ENCODE measurements at regions not wholly inside any gene's neighbourhood (a gene's known extent, or its start where the extent isn't known, plus 50 kb on each side); places are given as distances from the start of the nearest gene placed in this dataset.

DNA sequence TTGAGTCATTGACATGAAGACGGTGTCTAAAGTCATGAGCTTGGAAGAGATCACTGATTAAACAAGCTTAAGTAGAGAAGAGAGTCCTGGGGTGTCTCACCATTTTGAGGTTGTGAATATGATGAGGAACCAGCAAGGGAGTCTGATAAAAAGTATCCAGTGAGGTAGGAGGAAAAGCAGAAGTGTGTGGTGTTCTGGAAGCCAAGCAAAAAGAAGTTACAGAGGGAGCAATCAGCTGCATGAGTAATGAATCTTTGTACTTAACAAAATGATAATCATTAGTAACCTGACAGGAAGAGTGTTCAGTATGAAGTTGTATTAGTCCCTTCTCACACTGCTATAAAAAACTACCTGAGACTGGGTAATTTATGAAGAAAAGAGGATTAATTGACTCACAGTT, 131.3 kb downstream of the C11orf87 start:
- no peaks in the 10 kb centered on the region for H3K4me1 Mint-ChIP-seq (ENCODE audit: low read depth)
- no peak overlapping the region for H3K27ac Mint-ChIP-seq
- TF ChIP-seq, protein P1, sequence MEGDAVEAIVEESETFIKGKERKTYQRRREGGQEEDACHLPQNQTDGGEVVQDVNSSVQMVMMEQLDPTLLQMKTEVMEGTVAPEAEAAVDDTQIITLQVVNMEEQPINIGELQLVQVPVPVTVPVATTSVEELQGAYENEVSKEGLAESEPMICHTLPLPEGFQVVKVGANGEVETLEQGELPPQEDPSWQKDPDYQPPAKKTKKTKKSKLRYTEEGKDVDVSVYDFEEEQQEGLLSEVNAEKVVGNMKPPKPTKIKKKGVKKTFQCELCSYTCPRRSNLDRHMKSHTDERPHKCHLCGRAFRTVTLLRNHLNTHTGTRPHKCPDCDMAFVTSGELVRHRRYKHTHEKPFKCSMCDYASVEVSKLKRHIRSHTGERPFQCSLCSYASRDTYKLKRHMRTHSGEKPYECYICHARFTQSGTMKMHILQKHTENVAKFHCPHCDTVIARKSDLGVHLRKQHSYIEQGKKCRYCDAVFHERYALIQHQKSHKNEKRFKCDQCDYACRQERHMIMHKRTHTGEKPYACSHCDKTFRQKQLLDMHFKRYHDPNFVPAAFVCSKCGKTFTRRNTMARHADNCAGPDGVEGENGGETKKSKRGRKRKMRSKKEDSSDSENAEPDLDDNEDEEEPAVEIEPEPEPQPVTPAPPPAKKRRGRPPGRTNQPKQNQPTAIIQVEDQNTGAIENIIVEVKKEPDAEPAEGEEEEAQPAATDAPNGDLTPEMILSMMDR (IDR thresholded peaks at IDR 0.05; ENCODE audit: unreplicated experiment), result no peak
- no peak for DNase-seq (ENCODE audit: low spot score, unreplicated experiment)
- no peak overlapping the region for H3K4me3 Mint-ChIP-seq (ENCODE audit: low read depth)
- no peaks in the 10 kb centered on the region for H3K36me3 Mint-ChIP-seq (ENCODE audit: insufficient read depth)
- no peaks in the 10 kb centered on the region for H3K27me3 Mint-ChIP-seq
- peaks cover 3% of the 10 kb centered on the region for H3K9me3 Mint-ChIP-seq (ENCODE audit: low read depth)

DNA sequence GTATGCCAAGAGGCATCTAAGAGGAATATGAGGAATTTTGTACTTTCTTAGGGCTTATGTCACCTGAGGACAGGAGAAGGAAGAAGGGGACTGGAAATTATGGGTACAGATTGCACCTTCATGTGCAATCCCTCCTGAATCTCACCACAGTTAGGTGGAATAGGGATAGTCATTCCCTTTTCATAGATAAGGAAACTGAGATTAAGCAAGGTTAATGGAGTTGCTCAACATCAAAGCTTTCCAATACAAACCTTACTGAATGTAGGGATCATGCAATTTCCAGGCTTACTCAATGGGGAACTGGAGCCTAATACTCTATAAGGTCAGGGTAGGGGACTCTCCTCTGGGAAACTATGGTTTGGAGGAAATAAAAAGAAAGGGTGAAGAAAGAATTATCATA, 133.0 kb downstream of the C11orf87 start:
- TF ChIP-seq, protein P1 (IDR thresholded peaks at IDR 0.05; ENCODE audit: unreplicated experiment), result no peak
- peaks cover 9% of the 10 kb centered on the region for H3K9me3 Mint-ChIP-seq (ENCODE audit: low read depth)
- H3K27ac Mint-ChIP-seq, result no peak overlapping the region

DNA sequence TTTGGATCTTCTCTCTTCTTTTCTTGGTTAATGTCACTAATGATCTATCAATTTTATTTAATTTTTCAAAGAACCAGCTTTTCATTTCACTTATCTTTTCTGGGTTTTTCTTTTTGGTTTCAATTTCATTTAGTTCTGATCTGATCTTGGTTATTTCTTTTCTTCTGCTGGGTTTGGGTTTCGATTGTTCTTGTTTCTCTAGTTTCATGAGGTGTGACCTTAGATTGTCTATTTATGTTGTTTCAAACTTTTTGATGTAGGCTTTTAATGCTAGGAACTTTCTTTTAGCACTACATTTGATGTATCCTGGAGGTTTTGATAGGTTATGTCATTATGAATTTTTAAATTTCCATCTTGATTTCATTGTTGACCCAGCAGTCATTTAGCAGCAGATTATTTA, 142.3 kb downstream of the C11orf87 start:
- H3K27me3 Mint-ChIP-seq, result peaks cover 11% of the 10 kb centered on the region
- DNase-seq (ENCODE audit: low spot score, unreplicated experiment), result no peak
- peaks cover 3% of the 10 kb centered on the region for H3K4me1 Mint-ChIP-seq (ENCODE audit: low read depth)
- no peaks in the 10 kb centered on the region for H3K36me3 Mint-ChIP-seq (ENCODE audit: insufficient read depth)
- TF ChIP-seq, protein P1 (IDR thresholded peaks at IDR 0.05; ENCODE audit: unreplicated experiment), result no peak
- H3K27ac Mint-ChIP-seq, result no peak overlapping the region
- no peak overlapping the region for H3K4me3 Mint-ChIP-seq (ENCODE audit: low read depth)
- peaks cover 18% of the 10 kb centered on the region for H3K9me3 Mint-ChIP-seq (ENCODE audit: low read depth)

More for the DNA sequence above, 133.0 kb downstream of the C11orf87 start:
- Mint-ChIP-seq H3K4me1 (ENCODE audit: low read depth) (no peaks in the 10 kb centered on the region), H3K27me3 (no peaks in the 10 kb centered on the region), H3K36me3 (ENCODE audit: insufficient read depth) (no peaks in the 10 kb centered on the region), H3K4me3 (ENCODE audit: low read depth) (no peak overlapping the region)
- no peak for DNase-seq (ENCODE audit: low spot score, unreplicated experiment)

DNA sequence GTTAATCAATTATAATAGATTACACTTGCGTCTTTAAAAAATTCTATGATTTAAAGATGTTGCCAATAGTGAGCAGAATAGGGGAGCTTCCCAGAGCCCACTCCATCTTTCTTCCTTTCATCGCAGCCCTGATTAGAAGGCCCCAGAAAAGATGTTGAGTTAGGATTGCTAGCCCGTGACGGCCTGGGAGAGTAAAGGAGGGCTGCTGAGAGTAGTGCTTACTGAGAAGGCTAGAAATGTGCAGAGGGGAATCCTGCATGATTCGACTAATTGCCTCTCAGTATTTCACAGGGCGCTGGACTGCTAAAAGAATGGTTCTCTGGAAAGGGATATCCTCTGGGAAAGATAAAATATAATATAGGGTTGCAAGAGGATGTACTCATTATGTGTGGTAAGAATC, 160.5 kb downstream of the C11orf87 start:
- DNase-seq (ENCODE audit: low spot score, unreplicated experiment), result no peak
- TF ChIP-seq, protein P1 (IDR thresholded peaks at IDR 0.05; ENCODE audit: unreplicated experiment), result no peak
- no peaks in the 10 kb centered on the region for H3K36me3 Mint-ChIP-seq (ENCODE audit: insufficient read depth)
- no peaks in the 10 kb centered on the region for H3K27me3 Mint-ChIP-seq
- H3K4me3 Mint-ChIP-seq (ENCODE audit: low read depth), result no peak overlapping the region
- H3K27ac Mint-ChIP-seq, result no peak overlapping the region
- H3K9me3 Mint-ChIP-seq (ENCODE audit: low read depth), result peaks cover 2% of the 10 kb centered on the region
- H3K4me1 Mint-ChIP-seq (ENCODE audit: low read depth), result no peaks in the 10 kb centered on the region

DNA sequence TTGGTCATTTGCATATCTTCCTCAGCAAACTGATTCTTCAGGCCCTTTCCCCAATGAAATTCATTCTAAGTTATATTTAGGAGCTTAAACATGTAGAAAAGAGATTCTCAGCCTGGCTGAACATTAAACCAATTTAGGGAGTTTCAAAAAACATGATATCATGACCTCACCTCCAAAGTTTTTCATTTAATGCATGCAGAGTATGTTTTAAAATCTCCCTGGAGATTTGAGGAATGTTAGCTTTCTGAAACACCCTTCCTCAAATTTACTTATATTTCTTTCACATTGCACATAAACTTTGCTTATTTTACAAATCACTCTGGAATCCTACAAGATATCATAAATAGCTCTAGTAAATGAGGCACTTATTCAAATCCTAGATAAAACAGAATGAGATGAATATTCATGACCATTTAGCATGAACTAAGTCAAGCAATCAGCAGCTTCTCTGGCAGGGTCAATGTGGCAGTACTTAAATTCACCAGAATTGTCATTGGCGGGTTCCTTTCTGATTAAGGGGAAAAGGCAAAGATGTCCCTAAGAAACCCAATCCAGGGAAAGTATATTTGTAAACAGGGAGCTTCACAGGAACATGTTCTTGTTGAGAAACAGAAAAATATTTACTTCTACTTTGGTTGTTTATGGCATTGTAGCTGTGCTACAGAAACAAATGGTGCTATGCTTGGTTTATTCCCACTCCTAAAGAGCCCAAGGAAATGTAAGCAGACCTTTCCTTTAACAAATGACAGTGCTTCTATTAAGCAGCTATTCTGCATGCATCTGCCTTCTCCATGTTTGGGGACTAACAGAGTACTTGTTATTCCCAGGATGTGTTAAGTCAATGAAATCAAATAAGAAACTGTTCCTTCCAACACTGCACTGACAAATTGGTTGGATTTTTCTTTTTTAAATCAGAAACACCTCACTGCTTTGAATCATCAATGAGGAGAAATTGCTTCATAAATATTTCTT, 162.3 kb downstream of the C11orf87 start:
- TF ChIP-seq, protein P1 (IDR thresholded peaks at IDR 0.05; ENCODE audit: unreplicated experiment), result no peak
- Mint-ChIP-seq H3K9me3 (ENCODE audit: low read depth) (no peaks in the 10 kb centered on the region), H3K4me1 (ENCODE audit: low read depth) (no peaks in the 10 kb centered on the region), H3K36me3 (ENCODE audit: insufficient read depth) (no peaks in the 10 kb centered on the region), H3K27ac (no peak overlapping the region), H3K4me3 (ENCODE audit: low read depth) (no peak overlapping the region), H3K27me3 (no peaks in the 10 kb centered on the region)
- DNase-seq (ENCODE audit: low spot score, unreplicated experiment), result no peak
